ENCODE measurements at regions not wholly inside any gene's neighbourhood (a gene's known extent, or its start where the extent isn't known, plus 50 kb on each side); places are given as distances from the start of the nearest gene placed in this dataset.

DNA sequence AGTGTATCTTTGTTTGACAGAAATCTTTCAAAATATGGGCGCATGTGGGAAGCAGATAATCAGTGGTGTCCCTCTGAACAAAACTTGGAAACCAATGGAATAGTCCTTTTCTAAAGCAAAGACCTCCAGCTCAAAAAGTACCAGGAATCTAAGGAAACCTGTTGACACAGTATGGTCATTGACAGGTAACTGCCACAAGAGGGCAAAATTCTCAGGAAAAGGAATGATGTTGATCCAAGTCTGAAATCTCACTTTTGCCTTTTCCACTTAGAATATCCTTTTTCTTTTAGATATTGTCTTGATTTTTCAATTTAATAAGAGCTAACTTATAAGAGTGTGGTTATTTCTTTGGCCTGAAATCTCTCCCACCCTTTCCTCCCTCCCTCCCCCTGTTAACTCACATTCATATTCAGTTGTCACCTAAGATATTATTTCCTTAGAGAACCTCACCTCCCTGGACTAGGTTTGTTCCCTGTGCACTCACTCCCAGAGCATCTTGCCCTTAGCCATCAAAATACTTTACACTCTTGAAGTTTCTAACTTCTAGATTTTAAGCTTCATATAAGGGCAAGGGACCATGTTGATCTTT lies 59.0 kb upstream of the BARX1 start:
- TF ChIP-seq, protein P1, sequence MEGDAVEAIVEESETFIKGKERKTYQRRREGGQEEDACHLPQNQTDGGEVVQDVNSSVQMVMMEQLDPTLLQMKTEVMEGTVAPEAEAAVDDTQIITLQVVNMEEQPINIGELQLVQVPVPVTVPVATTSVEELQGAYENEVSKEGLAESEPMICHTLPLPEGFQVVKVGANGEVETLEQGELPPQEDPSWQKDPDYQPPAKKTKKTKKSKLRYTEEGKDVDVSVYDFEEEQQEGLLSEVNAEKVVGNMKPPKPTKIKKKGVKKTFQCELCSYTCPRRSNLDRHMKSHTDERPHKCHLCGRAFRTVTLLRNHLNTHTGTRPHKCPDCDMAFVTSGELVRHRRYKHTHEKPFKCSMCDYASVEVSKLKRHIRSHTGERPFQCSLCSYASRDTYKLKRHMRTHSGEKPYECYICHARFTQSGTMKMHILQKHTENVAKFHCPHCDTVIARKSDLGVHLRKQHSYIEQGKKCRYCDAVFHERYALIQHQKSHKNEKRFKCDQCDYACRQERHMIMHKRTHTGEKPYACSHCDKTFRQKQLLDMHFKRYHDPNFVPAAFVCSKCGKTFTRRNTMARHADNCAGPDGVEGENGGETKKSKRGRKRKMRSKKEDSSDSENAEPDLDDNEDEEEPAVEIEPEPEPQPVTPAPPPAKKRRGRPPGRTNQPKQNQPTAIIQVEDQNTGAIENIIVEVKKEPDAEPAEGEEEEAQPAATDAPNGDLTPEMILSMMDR (IDR thresholded peaks at IDR 0.05), result peak; percentile 59 to 61
- intact Hi-C loops (cut with DNase I; ENCODE audit: low total_unique reads), result no loop called here
- no peak overlapping the region for H3K27ac ChIP-seq
- no peaks in the 10 kb centered on the region for H3K9me3 ChIP-seq
- no peaks in the 10 kb centered on the region for H3K27me3 ChIP-seq
- DNase-seq, result no peak
- H3K4me1 ChIP-seq, result peaks cover 0 to 12% (median 0%) of the 10 kb centered on the region in 4 donors
- H3K4me3 ChIP-seq, result no peak overlapping the region
- no peaks in the 10 kb centered on the region for H3K36me3 ChIP-seq

DNA sequence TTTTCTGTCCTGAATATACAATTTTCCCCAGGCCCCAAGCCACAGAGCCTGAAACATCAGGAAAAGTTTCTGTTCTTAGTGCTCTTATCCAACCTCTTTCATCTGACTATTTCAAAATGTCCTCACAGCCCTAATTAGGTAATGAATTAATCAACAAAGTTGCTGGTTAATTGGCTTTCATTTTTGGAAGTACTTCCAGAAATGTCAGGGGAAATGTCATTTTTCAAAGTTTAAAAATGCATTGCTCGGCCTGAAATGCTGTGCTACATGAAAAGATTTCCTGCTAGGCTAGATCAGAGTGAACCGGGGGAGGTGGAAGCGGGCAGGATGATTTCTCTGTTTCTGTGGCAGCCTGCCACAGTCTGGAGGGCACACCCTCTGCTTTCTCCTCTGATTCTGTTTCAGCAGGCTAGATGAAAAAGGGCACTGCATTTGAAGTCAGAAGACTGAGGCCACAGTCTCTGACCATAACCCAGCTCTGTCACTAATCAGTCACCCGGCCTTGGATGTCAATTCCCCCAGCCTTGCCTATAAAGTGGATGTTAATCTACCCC lies 55.9 kb upstream of the BARX1 start:
- no peak overlapping the region for H3K27ac ChIP-seq
- intact Hi-C loops (cut with DNase I; ENCODE audit: low total_unique reads), result no loop called here
- H3K36me3 ChIP-seq, result no peaks in the 10 kb centered on the region
- DNase-seq, result no peak
- TF ChIP-seq, protein P1 (IDR thresholded peaks at IDR 0.05), result no peak
- H3K4me3 ChIP-seq, result no peak overlapping the region
- no peaks in the 10 kb centered on the region for H3K27me3 ChIP-seq
- no peaks in the 10 kb centered on the region for H3K9me3 ChIP-seq
- no peaks in the 10 kb centered on the region for H3K4me1 ChIP-seq

DNA sequence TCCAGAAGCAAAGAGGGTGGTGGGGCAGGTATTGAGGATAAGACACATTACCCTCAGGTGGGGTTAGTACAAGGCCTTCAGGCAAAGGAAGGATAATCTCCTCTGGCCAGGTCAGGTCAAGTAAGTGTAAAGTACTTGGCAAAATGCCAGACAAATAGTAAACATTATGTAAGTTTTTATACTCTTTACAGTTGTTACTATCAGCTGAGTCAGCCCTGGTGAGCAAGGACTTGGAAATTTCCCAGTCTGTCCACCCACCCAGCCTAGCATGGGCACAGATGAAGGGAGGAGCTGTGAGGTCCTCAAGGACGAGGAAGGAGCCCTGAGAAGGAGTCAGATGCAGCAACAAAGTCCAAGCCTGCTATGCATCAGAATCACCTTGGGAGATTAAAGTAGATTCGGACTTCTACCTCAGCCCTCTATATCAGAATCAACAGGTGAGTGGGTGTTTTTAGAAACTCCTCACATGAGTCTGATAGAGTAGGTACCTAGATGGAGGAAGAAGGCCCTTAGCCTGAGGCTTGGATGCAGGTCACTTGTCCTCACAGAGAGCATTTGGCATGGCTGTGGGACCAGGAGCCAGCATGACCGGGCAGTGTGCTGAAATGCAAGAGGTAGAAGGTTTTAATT lies 50.2 kb upstream of the BARX1 start:
- H3K4me3 ChIP-seq, result no peak overlapping the region
- TF ChIP-seq, protein P1 (IDR thresholded peaks at IDR 0.05), result no peak
- no peaks in the 10 kb centered on the region for H3K36me3 ChIP-seq
- intact Hi-C loops (cut with DNase I; ENCODE audit: low total_unique reads), result no loop called here
- no peak for DNase-seq
- no peak overlapping the region for H3K27ac ChIP-seq
- peaks cover 0 to 6% of the 10 kb centered on the region in 2 donors for H3K27me3 ChIP-seq
- H3K9me3 ChIP-seq, result no peaks in the 10 kb centered on the region
- no peaks in the 10 kb centered on the region for H3K4me1 ChIP-seq

Measured in tibial artery (tissue), 4 donors.